A549 (cell line): ENCODE measurements at regions not wholly inside any gene's neighbourhood (a gene's known extent, or its start where the extent isn't known, plus 50 kb on each side); places are given as distances from the start of the nearest gene placed in this dataset.

Experiments
- ATAC-seq, 2 experiments: fragments of 200-7000 bp in 1 of 2; fragments of >200 bp in 1 of 2; cut with Nextera tagmentation in 1 of 2; cut with Tn5 transposase in 1 of 2; 3 replicates each; pipeline versions ENCODE4 v1.8.0 to v1.9.1; 2018 to 2020; ENCODE audit warnings: mild to moderate bottlenecking in 1 of 2, moderate library complexity in 1 of 2
- CTCF ChIA-PET: fragments of 300-600 bp; sonication (Branson Sonifier 250); formaldehyde crosslinking; extraction: SDS; loops from one replicate; lab custom pipeline; 2021; ENCODE audit warnings: antibody characterized with exemption, inconsistent platforms; lab: Yijun Ruan, JAX
- POLR2A ChIA-PET: fragments of 350-600 bp; formaldehyde crosslinking; extraction: SDS; loops from one replicate; lab custom pipeline; 2021; ENCODE audit warnings: antibody characterized with exemption, inconsistent platforms; lab: Yijun Ruan, JAX
- DNase-seq, 2 experiments: peaks; one replicate each; pipeline versions ENCODE4 v3.0.0 to v3.0.0-alpha.2; 2011 to 2016; ENCODE audit warnings: low read depth in 1 of 2, low spot score in 1 of 2
- FAIRE-seq: peaks from 2 replicates; lab custom pipeline; 2011; peaks lifted over from hg19 to GRCh38; lab: Jason Lieb, UNC
- H3K27ac ChIP-seq, 2 experiments: fragments of >200 bp; sonication (Bioruptor Twin); formaldehyde crosslinking; 3 replicates each; pipeline ENCODE4 v1.5.1; 2016 to 2017
- H3K4me1 ChIP-seq: fragments of >200 bp; sonication (Bioruptor Twin); formaldehyde crosslinking; 3 replicates; pipeline ENCODE4 v1.6.1; 2016
- H3K4me2 ChIP-seq: fragments of >200 bp; sonication (Bioruptor Twin); formaldehyde crosslinking; 3 replicates; pipeline ENCODE4 v1.6.1; 2016
- H3K4me3 ChIP-seq: fragments of >200 bp; sonication (Bioruptor Twin); formaldehyde crosslinking; 3 replicates; pipeline ENCODE4 v1.5.1; 2016
- H3K9me3 ChIP-seq: fragments of >200 bp; sonication (Bioruptor Twin); formaldehyde crosslinking; 3 replicates; pipeline ENCODE4 v1.6.1; 2016
- CBX2 ChIP-seq: fragments of 200-600 bp; sonication (generic); IDR thresholded peaks from 2 replicates; pipeline ENCODE4 v1.6.1; 2016; ENCODE audit warnings: low read depth, mild to moderate bottlenecking, borderline replicate concordance
- CHD4 ChIP-seq: fragments of 200-600 bp; sonication (generic); IDR thresholded peaks from 2 replicates; pipeline ENCODE4 v1.6.1; 2016; ENCODE audit warnings: antibody characterized with exemption, mild to moderate bottlenecking, borderline replicate concordance
- EP300 ChIP-seq, 2 experiments: fragments of >200 bp; sonication (Bioruptor Twin); formaldehyde crosslinking; IDR thresholded peaks; 2 replicates in 1 of 2; 3 replicates in 1 of 2; pipeline ENCODE4 v1.6.1; 2016 to 2017
- HEYL ChIP-seq: fragments of 250-450 bp; sonication (Bioruptor Pico); IDR thresholded peaks from 2 replicates; pipeline ENCODE4 v1.8.0; 2021; ENCODE audit warnings: mild to moderate bottlenecking, moderate library complexity
- HOXA7 ChIP-seq: fragments of 250-450 bp; sonication (Bioruptor Pico); IDR thresholded peaks from 2 replicates; pipeline ENCODE4 v1.5.0; 2020; ENCODE audit warnings: mild to moderate bottlenecking, moderate library complexity
- HOXB5 ChIP-seq: fragments of 250-450 bp; sonication (Bioruptor Pico); IDR thresholded peaks from 2 replicates; pipeline ENCODE4 v1.5.0; 2020; ENCODE audit warnings: mild to moderate bottlenecking, moderate library complexity
- JUN ChIP-seq, 2 experiments: fragments of >200 bp; sonication (Bioruptor Twin); formaldehyde crosslinking; IDR thresholded peaks; 2 replicates in 1 of 2; 3 replicates in 1 of 2; pipeline ENCODE4 v1.6.1; 2016 to 2017
- JUNB ChIP-seq: fragments of >200 bp; sonication (Bioruptor Twin); formaldehyde crosslinking; IDR thresholded peaks from 2 replicates; pipeline ENCODE4 v1.6.1; 2016
- KDM1A ChIP-seq: fragments of 200-600 bp; sonication (generic); IDR thresholded peaks from 2 replicates; pipeline ENCODE4 v1.6.1; 2016; ENCODE audit warnings: low read depth, mild to moderate bottlenecking
- KDM5A ChIP-seq: fragments of 200-600 bp; sonication (generic); IDR thresholded peaks from 2 replicates; pipeline ENCODE4 v1.6.1; 2016; ENCODE audit warnings: antibody characterized with exemption, mild to moderate bottlenecking
- MAZ ChIP-seq: fragments of 150-350 bp; IDR thresholded peaks from 2 replicates; pipeline ENCODE4 v1.6.1; 2014; ENCODE audit warnings: antibody characterized with exemption, low read depth, low read length, borderline replicate concordance
- MYC ChIP-seq: IDR thresholded peaks from 2 replicates; pipeline ENCODE4 v1.6.1; 2012; ENCODE audit warnings: mild to moderate bottlenecking, inconsistent platforms, low read length, improper control_type of control experiment, borderline replicate concordance
- NR3C1 ChIP-seq: fragments of >200 bp; sonication (Bioruptor Twin); formaldehyde crosslinking; IDR thresholded peaks from 3 replicates; pipeline ENCODE4 v1.6.1; 2017
- PHF8 ChIP-seq: fragments of 200-600 bp; sonication (generic); IDR thresholded peaks from 2 replicates; pipeline ENCODE4 v1.6.1; 2016; ENCODE audit warnings: low read depth, mild to moderate bottlenecking, antibody characterized with exemption, moderate library complexity, borderline replicate concordance
- POLR2A ChIP-seq: IDR thresholded peaks from 2 replicates; pipeline ENCODE4 v1.6.1; 2012; ENCODE audit warnings: mild to moderate bottlenecking, low read length
- RARB ChIP-seq: fragments of 250-450 bp; sonication (Bioruptor Pico); IDR thresholded peaks from 2 replicates; pipeline ENCODE4 v1.8.0; 2021; ENCODE audit warnings: mild to moderate bottlenecking, moderate library complexity
- RCOR1 ChIP-seq: fragments of 150-350 bp; IDR thresholded peaks from 2 replicates; pipeline ENCODE4 v1.6.1; 2014; ENCODE audit warnings: antibody characterized with exemption, low read length, low read depth
- RFX5 ChIP-seq: fragments of 450-650 bp; IDR thresholded peaks from 2 replicates; pipeline ENCODE4 v1.7.1; 2014; ENCODE audit warnings: antibody characterized with exemption, mild to moderate bottlenecking, moderate library complexity
- SREBF2 ChIP-seq: fragments of 450-650 bp; IDR thresholded peaks from 2 replicates; pipeline ENCODE4 v1.6.1; 2014; ENCODE audit warnings: mild to moderate bottlenecking, moderate library complexity
- TP53 ChIP-seq: fragments of 250-450 bp; sonication (Bioruptor Pico); IDR thresholded peaks from 2 replicates; pipeline ENCODE4 v1.5.0; 2021; ENCODE audit warnings: mild to moderate bottlenecking, moderate library complexity
- USF2 ChIP-seq: fragments of 450-650 bp; IDR thresholded peaks from 2 replicates; pipeline ENCODE4 v1.6.1; 2014; ENCODE audit warnings: antibody characterized with exemption
- ZFP36 ChIP-seq: fragments of 450-650 bp; IDR thresholded peaks from 2 replicates; pipeline ENCODE4 v1.6.1; 2014; ENCODE audit warnings: borderline replicate concordance; ENCODE audit not compliant: partially characterized antibody
- ZNF302 ChIP-seq: fragments of 250-450 bp; sonication (Bioruptor Pico); IDR thresholded peaks from 2 replicates; pipeline ENCODE4 v1.9.0; 2021; ENCODE audit warnings: inconsistent platforms, mild to moderate bottlenecking, moderate library complexity
- ZSCAN20 ChIP-seq: fragments of 250-450 bp; sonication (Bioruptor Pico); IDR thresholded peaks from 2 replicates; pipeline ENCODE4 v1.8.0; 2022; ENCODE audit warnings: mild to moderate bottlenecking, moderate library complexity
- WGBS: methylation state at CpG from one replicate; pipeline ENCODE4 v1.1.6; 2017; ENCODE audit errors: missing lambda C conversion rate; 5-methylcytosine and 5-hydroxymethylcytosine counted together
- TF ChIP-seq, protein P1 (sequence below): fragments of >200 bp; sonication (Bioruptor Twin); formaldehyde crosslinking; IDR thresholded peaks from 2 replicates; pipeline ENCODE4 v1.6.1; 2016
- TF ChIP-seq, protein P2 (sequence below): fragments of >200 bp; sonication (Bioruptor Twin); formaldehyde crosslinking; IDR thresholded peaks from 3 replicates; pipeline ENCODE4 v1.6.1; 2016
- TF ChIP-seq, protein P3 (sequence below): IDR thresholded peaks from 2 replicates; pipeline ENCODE4 v1.6.1; 2012; ENCODE audit warnings: low read depth, borderline replicate concordance

- Histone ChIP-seq H3K27ac (no peak overlapping the region), H3K4me1 (no peaks in the 10 kb centered on the region), H3K4me2 (no peak overlapping the region), H3K4me3 (no peak overlapping the region), H3K9me3 (no peaks in the 10 kb centered on the region)
- TF ChIP-seq CBX2 (no peak), KDM1A (no peak)
- WGBS: 13% methylated on average over 2 of the region's 2 CpGs
- DNase-seq (no peak), ATAC-seq (no peak), FAIRE-seq (no peak)
- POLR2A ChIA-PET: no interaction called here
- CTCF ChIA-PET: no interaction called here
Observed at GRCh38 chr5:161064297-161064696, 212.3 kb upstream of the ATP10B start.

- ChIA-PET CTCF (no interaction called here), POLR2A (no interaction called here)
- no peak for DNase-seq
- Histone ChIP-seq H3K27ac (no peak overlapping the region), H3K4me2 (no peak overlapping the region), H3K9me3 (no peaks in the 10 kb centered on the region), H3K4me1 (no peaks in the 10 kb centered on the region), H3K4me3 (no peak overlapping the region)
- TF ChIP-seq NR3C1: no peak
- TF ChIP-seq ZSCAN20 (CRISPR knock-in tag): no peak
- no peak for TF ChIP-seq USF2
- TF ChIP-seq HOXA7 (CRISPR knock-in tag): no peak
- no peak for TF ChIP-seq KDM5A
- TF ChIP-seq EP300 (IDR thresholded peaks at IDR 0.05): no peak
- TF ChIP-seq JUNB: no peak
- no peak for TF ChIP-seq RCOR1
- no peak for TF ChIP-seq MAZ
- TF ChIP-seq SREBF2: no peak
- no peak for FAIRE-seq
- ATAC-seq: no peak
Observed at GRCh38 chr5:161058781-161059180, 206.8 kb upstream of the ATP10B start.

DNA sequence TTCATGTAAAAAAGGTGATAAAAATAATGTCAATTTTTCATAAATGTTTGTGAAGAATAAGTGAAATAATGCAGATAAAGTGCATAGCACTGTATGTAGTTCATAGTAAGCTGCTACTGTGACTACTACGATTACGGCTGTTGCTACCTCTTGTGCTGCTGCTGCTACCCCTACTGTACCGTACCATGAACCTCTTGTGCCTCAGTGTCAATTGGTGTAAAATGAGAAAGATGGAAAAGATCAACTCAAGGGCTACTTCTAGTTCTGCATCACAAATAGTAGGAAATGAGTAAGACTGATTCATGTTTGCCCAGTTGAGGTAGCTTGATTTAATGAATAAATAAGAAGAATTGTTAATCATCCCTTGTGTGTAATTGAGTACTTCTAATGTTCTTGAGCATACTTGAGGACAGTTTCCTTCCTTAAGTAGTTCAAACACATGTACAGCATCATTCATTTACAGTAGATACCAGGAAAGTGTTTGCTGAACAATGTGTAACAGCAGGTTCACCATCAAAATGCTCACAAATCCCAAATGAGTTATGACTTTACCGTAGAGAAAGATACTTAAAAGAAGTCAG lies 200.0 kb upstream of the ATP10B start:
- ChIA-PET POLR2A (no interaction called here), CTCF (no interaction called here)
- TF ChIP-seq EP300 (IDR thresholded peaks at IDR 0.05) (no peak), ZNF302 (CRISPR knock-in tag) (no peak), HEYL (CRISPR knock-in tag) (no peak), CHD4 (no peak), HOXB5 (CRISPR knock-in tag) (no peak), JUN (IDR thresholded peaks at IDR 0.05) (no peak), CBX2 (no peak), ZSCAN20 (CRISPR knock-in tag) (no peak), RFX5 (no peak), SREBF2 (no peak), TP53 (CRISPR knock-in tag) (no peak), ZFP36 (no peak), PHF8 (no peak), MYC (no peak)
- TF ChIP-seq, protein P1, sequence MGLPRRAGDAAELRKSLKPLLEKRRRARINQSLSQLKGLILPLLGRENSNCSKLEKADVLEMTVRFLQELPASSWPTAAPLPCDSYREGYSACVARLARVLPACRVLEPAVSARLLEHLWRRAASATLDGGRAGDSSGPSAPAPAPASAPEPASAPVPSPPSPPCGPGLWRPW: no peak
- no peaks in the 10 kb centered on the region for H3K4me1 ChIP-seq
- H3K9me3 ChIP-seq: no peaks in the 10 kb centered on the region
- FAIRE-seq (no peak), ATAC-seq (no peak), DNase-seq (no peak)
- no peak overlapping the region for H3K4me3 ChIP-seq
- H3K4me2 ChIP-seq: no peak overlapping the region
- WGBS: 2% methylated on average over 4 of the region's 4 CpGs
- no peak overlapping the region for H3K27ac ChIP-seq

DNA sequence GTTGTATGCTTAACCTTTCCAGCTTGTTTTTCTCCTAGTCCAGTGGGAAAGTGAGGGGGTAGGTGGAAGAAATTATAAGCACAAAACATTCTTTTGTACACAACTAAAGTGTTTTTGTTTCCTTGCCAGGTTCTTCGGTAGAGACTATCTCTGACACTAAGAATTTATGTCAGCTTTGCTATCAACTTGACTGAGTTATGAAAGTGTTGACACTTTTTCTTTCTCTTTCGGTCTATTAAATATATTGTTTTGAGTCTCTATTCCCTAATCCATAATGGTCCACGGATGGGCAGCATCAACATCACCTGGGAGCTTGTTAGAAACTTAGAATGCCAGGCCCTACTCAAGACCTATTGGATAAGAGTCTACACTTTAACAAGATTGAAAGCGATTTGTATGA lies 195.0 kb upstream of the ATP10B start:
- FAIRE-seq: no peak
- DNase-seq: no peak
- WGBS: 5% methylated on average over 4 of the region's 4 CpGs
- H3K4me1 ChIP-seq: no peaks in the 10 kb centered on the region
- H3K4me2 ChIP-seq: no peak overlapping the region
- ChIA-PET POLR2A (no interaction called here), CTCF (no interaction called here)
- TF ChIP-seq POLR2A: no peak
- TF ChIP-seq, protein P2, sequence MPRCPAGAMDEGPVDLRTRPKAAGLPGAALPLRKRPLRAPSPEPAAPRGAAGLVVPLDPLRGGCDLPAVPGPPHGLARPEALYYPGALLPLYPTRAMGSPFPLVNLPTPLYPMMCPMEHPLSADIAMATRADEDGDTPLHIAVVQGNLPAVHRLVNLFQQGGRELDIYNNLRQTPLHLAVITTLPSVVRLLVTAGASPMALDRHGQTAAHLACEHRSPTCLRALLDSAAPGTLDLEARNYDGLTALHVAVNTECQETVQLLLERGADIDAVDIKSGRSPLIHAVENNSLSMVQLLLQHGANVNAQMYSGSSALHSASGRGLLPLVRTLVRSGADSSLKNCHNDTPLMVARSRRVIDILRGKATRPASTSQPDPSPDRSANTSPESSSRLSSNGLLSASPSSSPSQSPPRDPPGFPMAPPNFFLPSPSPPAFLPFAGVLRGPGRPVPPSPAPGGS: no peak
- TF ChIP-seq CHD4: no peak
- TF ChIP-seq, protein P3, sequence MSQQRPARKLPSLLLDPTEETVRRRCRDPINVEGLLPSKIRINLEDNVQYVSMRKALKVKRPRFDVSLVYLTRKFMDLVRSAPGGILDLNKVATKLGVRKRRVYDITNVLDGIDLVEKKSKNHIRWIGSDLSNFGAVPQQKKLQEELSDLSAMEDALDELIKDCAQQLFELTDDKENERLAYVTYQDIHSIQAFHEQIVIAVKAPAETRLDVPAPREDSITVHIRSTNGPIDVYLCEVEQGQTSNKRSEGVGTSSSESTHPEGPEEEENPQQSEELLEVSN: no peak
- no peak for TF ChIP-seq RARB (CRISPR knock-in tag)
- no peaks in the 10 kb centered on the region for H3K9me3 ChIP-seq
- ATAC-seq: no peak
- H3K27ac ChIP-seq: no peak overlapping the region
- no peak overlapping the region for H3K4me3 ChIP-seq
